HCT116 (cell line): ENCODE measurements at regions not wholly inside any gene's neighbourhood (a gene's known extent, or its start where the extent isn't known, plus 50 kb on each side); places are given as distances from the start of the nearest gene placed in this dataset.

ENCODE experiments used
- ATAC-seq: fragments of 200-7000 bp; cut with Tn5 transposase; 2 replicates; pipeline ENCODE4 v1.9.1; 2020; ENCODE audit warnings: mild to moderate bottlenecking, moderate library complexity
- BruUV-seq: library from RNA; stranded (reverse); fragments of 400-500 nt; replicated peaks from 2 replicates; lab custom pipeline; 2021; lab: Mats Ljungman, UMichigan
- CTCF ChIA-PET: fragments of 300-600 bp; sonication (Branson Sonifier 250); formaldehyde crosslinking; loops from one replicate; lab custom pipeline; 2021; ENCODE audit warnings: antibody characterized with exemption; lab: Charles Lee
- POLR2A ChIA-PET: fragments of 300-600, 350-600 bp; sonication (Branson Sonifier 250); formaldehyde crosslinking; loops from one replicate; lab custom pipeline; 2021; ENCODE audit warnings: antibody characterized with exemption; lab: Charles Lee
- RAD21 ChIA-PET, 2 experiments: fragments of 300-600 bp; sonication (Branson Sonifier 250); formaldehyde crosslinking; loops; one replicate each; lab custom pipeline; 2023; ENCODE audit warnings: low total read pairs in 2 of 2; ENCODE audit not compliant: uncharacterized antibody in 2 of 2, unreplicated experiment in 2 of 2, low non-redundant PET in 1 of 2; lab: Charles Lee
- DNase-seq: peaks from one replicate; pipeline ENCODE4 v3.0.0-alpha.2; 2010; ENCODE audit warnings: low read depth, low spot score
- H2AFZ ChIP-seq: fragments of 200-600 bp; shearing (Covaris generic), sonication (generic); 2 replicates; pipeline ENCODE4 v1.6.1; 2017; ENCODE audit warnings: low read depth, mixed run types, mixed read lengths, antibody characterized with exemption, low read length; ENCODE audit not compliant: poor library complexity, severe bottlenecking
- H3K27ac ChIP-seq: 2 replicates; pipeline ENCODE4 v1.5.1; 2012; ENCODE audit warnings: low read depth, low read length
- H3K27me3 ChIP-seq: fragments of 200-600 bp; sonication (generic); 2 replicates; pipeline ENCODE4 v1.6.1; 2016; ENCODE audit warnings: mixed run types, low read length, mixed read lengths; ENCODE audit not compliant: insufficient read depth
- H3K36me3 ChIP-seq, 2 experiments: fragments of 200-500 bp in 1 of 2; fragments of 200-600 bp in 1 of 2; sonication (Bioruptor generic) in 1 of 2; sonication (generic) in 1 of 2; 2 replicates each; pipeline versions ENCODE4 v1.5.1 to v1.6.1; 2014 to 2016; ENCODE audit warnings: low read length in 2 of 2, inconsistent platforms in 1 of 2, mixed read lengths in 1 of 2, mixed run types in 1 of 2; ENCODE audit not compliant: insufficient read depth in 2 of 2, control insufficient read depth in 1 of 2
- H3K4me1 ChIP-seq, 2 experiments: fragments of 200-600 bp in 1 of 2; sonication (generic) in 1 of 2; 2 replicates each; pipeline versions ENCODE4 v1.5.1 to v1.6.1; 2012 to 2017; ENCODE audit warnings: low read length in 2 of 2, inconsistent platforms in 1 of 2, mild to moderate bottlenecking in 1 of 2, mixed read lengths in 1 of 2, mixed run types in 1 of 2, moderate library complexity in 1 of 2; ENCODE audit not compliant: insufficient read depth in 2 of 2, control insufficient read depth in 1 of 2
- H3K4me2 ChIP-seq: fragments of 200-600 bp; sonication (generic); 2 replicates; pipeline ENCODE4 v1.6.1; 2017; ENCODE audit warnings: mixed run types, low read length, mixed read lengths
- H3K4me3 ChIP-seq, 2 experiments: fragments of 200-600 bp in 1 of 2; sonication (generic) in 1 of 2; replicated peaks in 1 of 2; 2 replicates each; pipeline ENCODE4 v1.5.1; 2011 to 2016; ENCODE audit warnings: low read length in 2 of 2, control low read depth in 1 of 2, low read depth in 1 of 2, mild to moderate bottlenecking in 1 of 2, mixed read lengths in 1 of 2, mixed run types in 1 of 2
- H3K79me2 ChIP-seq: fragments of 200-600 bp; sonication (generic); 2 replicates; pipeline ENCODE4 v1.6.1; 2017; ENCODE audit warnings: mild to moderate bottlenecking, mixed run types, low read length, moderate library complexity, mixed read lengths; ENCODE audit not compliant: insufficient read depth
- H3K9ac ChIP-seq: fragments of 200-600 bp; sonication (generic); 2 replicates; pipeline ENCODE4 v1.6.1; 2016; ENCODE audit warnings: low read length, mixed read lengths
- H3K9me2 ChIP-seq: fragments of 200-600 bp; sonication (generic), shearing (Covaris generic); 2 replicates; pipeline ENCODE4 v1.6.1; 2017; ENCODE audit warnings: mixed run types, mild to moderate bottlenecking, moderate library complexity; ENCODE audit not compliant: insufficient read depth
- H3K9me3 ChIP-seq, 2 experiments: fragments of 200-500 bp in 1 of 2; fragments of 200-600 bp in 1 of 2; sonication (Bioruptor generic) in 1 of 2; sonication (generic) in 1 of 2; 2 replicates each; pipeline ENCODE4 v1.6.1; 2014 to 2017; ENCODE audit warnings: low read length in 2 of 2, mixed read lengths in 2 of 2, inconsistent platforms in 1 of 2, low read depth in 1 of 2, mild to moderate bottlenecking in 1 of 2, mixed run types in 1 of 2, moderate library complexity in 1 of 2; ENCODE audit not compliant: control insufficient read depth in 1 of 2, insufficient read depth in 1 of 2
- H4K20me1 ChIP-seq: fragments of 200-600 bp; sonication (generic), shearing (Covaris generic); 2 replicates; pipeline ENCODE4 v1.6.1; 2017; ENCODE audit warnings: mixed run types, mild to moderate bottlenecking, moderate library complexity; ENCODE audit not compliant: insufficient read depth
- EGR1 ChIP-seq: IDR thresholded peaks from 2 replicates; pipeline ENCODE4 v1.6.1; 2012; ENCODE audit warnings: low read depth
- ELF1 ChIP-seq: IDR thresholded peaks from 2 replicates; pipeline ENCODE4 v1.6.1; 2012; ENCODE audit warnings: low read depth, borderline replicate concordance
- EZH2 ChIP-seq: fragments of 200-600 bp; sonication (generic); IDR thresholded peaks from 2 replicates; pipeline ENCODE4 v1.6.1; 2017; ENCODE audit warnings: antibody characterized with exemption, mixed run types
- POLR2A ChIP-seq: IDR thresholded peaks from 2 replicates; pipeline ENCODE4 v1.7.0; 2011; ENCODE audit warnings: borderline replicate concordance; ENCODE audit not compliant: insufficient read depth, insufficient read length; ENCODE audit errors: extremely low read depth
- RAD21 ChIP-seq: IDR thresholded peaks from 2 replicates; pipeline ENCODE4 v1.6.1; 2012; ENCODE audit warnings: low read depth, mild to moderate bottlenecking
- SIN3A ChIP-seq: IDR thresholded peaks from 2 replicates; pipeline ENCODE4 v1.6.1; 2012; ENCODE audit warnings: low read depth
- SP1 ChIP-seq: IDR thresholded peaks from 2 replicates; pipeline ENCODE4 v1.6.1; 2012; ENCODE audit warnings: low read depth
- intact Hi-C: fragments of 100-400 bp; cut with micrococcal nuclease; formaldehyde crosslinking; loops from 2 replicates; pipeline ENCODE4 v1.10.0; 2022
- TF ChIP-seq, protein P1 (sequence below): IDR thresholded peaks from 2 replicates; pipeline ENCODE4 v1.6.1; 2012
- TF ChIP-seq, protein P2 (sequence below): IDR thresholded peaks from 2 replicates; pipeline ENCODE4 v1.6.1; 2011; ENCODE audit warnings: mild to moderate bottlenecking, low read length, moderate library complexity; ENCODE audit not compliant: insufficient replicate concordance; ENCODE audit errors: extremely low read depth

GRCh38 chr21:16124378-16125138 lies 394.8 kb downstream of the USP25 start:
- BruUV-seq: no TSS peak
- ChIA-PET CTCF (no interaction called here), RAD21 (no interaction called here), POLR2A (no interaction called here)
- Histone ChIP-seq H3K4me1 (no peaks in the 10 kb centered on the region), H3K4me3 (no peak overlapping the region), H3K79me2 (no peaks in the 10 kb centered on the region), H3K9me3 (peaks cover 9 to 15% of the 10 kb centered on the region in 2 experiments; a peak in 2 of 4 replicates), H2AFZ (no peak overlapping the region), H3K9ac (no peak overlapping the region), H3K4me2 (no peak overlapping the region), H4K20me1 (no peaks in the 10 kb centered on the region), H3K27me3 (no peaks in the 10 kb centered on the region), H3K36me3 (no peaks in the 10 kb centered on the region), H3K9me2 (no peaks in the 10 kb centered on the region), H3K27ac (no peak overlapping the region)
- TF ChIP-seq POLR2A: no peak
- TF ChIP-seq, protein P1, sequence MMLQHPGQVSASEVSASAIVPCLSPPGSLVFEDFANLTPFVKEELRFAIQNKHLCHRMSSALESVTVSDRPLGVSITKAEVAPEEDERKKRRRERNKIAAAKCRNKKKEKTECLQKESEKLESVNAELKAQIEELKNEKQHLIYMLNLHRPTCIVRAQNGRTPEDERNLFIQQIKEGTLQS: no peak
- TF ChIP-seq ELF1: no peak
- TF ChIP-seq EZH2: no peak
- no peak for TF ChIP-seq EGR1
- no peak for TF ChIP-seq SP1
- TF ChIP-seq, protein P2, sequence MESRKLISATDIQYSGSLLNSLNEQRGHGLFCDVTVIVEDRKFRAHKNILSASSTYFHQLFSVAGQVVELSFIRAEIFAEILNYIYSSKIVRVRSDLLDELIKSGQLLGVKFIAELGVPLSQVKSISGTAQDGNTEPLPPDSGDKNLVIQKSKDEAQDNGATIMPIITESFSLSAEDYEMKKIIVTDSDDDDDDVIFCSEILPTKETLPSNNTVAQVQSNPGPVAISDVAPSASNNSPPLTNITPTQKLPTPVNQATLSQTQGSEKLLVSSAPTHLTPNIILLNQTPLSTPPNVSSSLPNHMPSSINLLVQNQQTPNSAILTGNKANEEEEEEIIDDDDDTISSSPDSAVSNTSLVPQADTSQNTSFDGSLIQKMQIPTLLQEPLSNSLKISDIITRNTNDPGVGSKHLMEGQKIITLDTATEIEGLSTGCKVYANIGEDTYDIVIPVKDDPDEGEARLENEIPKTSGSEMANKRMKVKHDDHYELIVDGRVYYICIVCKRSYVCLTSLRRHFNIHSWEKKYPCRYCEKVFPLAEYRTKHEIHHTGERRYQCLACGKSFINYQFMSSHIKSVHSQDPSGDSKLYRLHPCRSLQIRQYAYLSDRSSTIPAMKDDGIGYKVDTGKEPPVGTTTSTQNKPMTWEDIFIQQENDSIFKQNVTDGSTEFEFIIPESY: no peak
- no peak for TF ChIP-seq RAD21
- no peak for TF ChIP-seq SIN3A
- intact Hi-C loops: no loop called here
- DNase-seq (no peak), ATAC-seq (no peak)
